HL-60 (cell line): ENCODE measurements at regions not wholly inside any gene's neighbourhood (a gene's known extent, or its start where the extent isn't known, plus 50 kb on each side); places are given as distances from the start of the nearest gene placed in this dataset.

Experiments
- CTCF ChIP-seq: IDR thresholded peaks from one replicate; pipeline ENCODE4 v1.5.1; 2011; ENCODE audit warnings: low read length, control low read depth, inconsistent platforms; ENCODE audit not compliant: insufficient read depth
- GABPA ChIP-seq: IDR thresholded peaks from 2 replicates; pipeline ENCODE4 v1.6.1; 2012; ENCODE audit warnings: low read depth
- POLR2AphosphoS5 ChIP-seq: IDR thresholded peaks from 2 replicates; pipeline ENCODE4 v1.6.1; 2012; ENCODE audit warnings: low read depth
- REST ChIP-seq: IDR thresholded peaks from 2 replicates; pipeline ENCODE4 v1.6.1; 2012; ENCODE audit warnings: low read depth; ENCODE audit not compliant: insufficient replicate concordance
- SPI1 ChIP-seq: IDR thresholded peaks from 2 replicates; pipeline ENCODE4 v1.6.1; 2012; ENCODE audit warnings: low read depth, mild to moderate bottlenecking, borderline replicate concordance

GRCh38 chr7:33719059-33719581 is 186.2 kb upstream of the BMPER start:
- TF ChIP-seq CTCF, result no peak
- TF ChIP-seq REST, result no peak
- TF ChIP-seq POLR2AphosphoS5, result no peak
- no peak for TF ChIP-seq GABPA
- TF ChIP-seq SPI1, result no peak
